NCI-H2171 treated with DMSO at 0.1 percent for 48 hours (cell line): ENCODE measurements at regions not wholly inside any gene's neighbourhood (a gene's known extent, or its start where the extent isn't known, plus 50 kb on each side); places are given as distances from the start of the nearest gene placed in this dataset.

Source experiments
- DNase-seq: peaks from one replicate; lab custom pipeline; 2025; lab: John Stamatoyannopoulos, UW

GRCh38 chr2:83561592-83561991, 897.5 kb downstream of the SUCLG1 start:
- no peak for DNase-seq

- no peak for DNase-seq
These were observed 922.5 kb downstream of the SUCLG1 start for GRCh38 chr2:83536556-83536955.

- DNase-seq = no peak
These were observed 924.7 kb downstream of the SUCLG1 start for GRCh38 chr2:83534416-83534815.

- no peak for DNase-seq
These were observed 927.8 kb downstream of the SUCLG1 start for GRCh38 chr2:83531206-83531826.

- no peak for DNase-seq
These were observed 930.3 kb downstream of the SUCLG1 start for GRCh38 chr2:83528767-83529166.

GRCh38 chr2:83522891-83523493, 936.1 kb downstream of the SUCLG1 start:
- DNase-seq = no peak

- peak; percentile 39 for DNase-seq
These were observed 941.2 kb downstream of the SUCLG1 start for GRCh38 chr2:83517727-83518368.

GRCh38 chr2:83516503-83516902, 942.6 kb downstream of the SUCLG1 start:
- DNase-seq = no peak

GRCh38 chr2:83487451-83487850, 971.6 kb downstream of the SUCLG1 start:
- no peak for DNase-seq

GRCh38 chr2:83481436-83481835, 977.6 kb downstream of the SUCLG1 start:
- no peak for DNase-seq

- no peak for DNase-seq
These were observed 981.0 kb downstream of the SUCLG1 start for GRCh38 chr2:83478037-83478436.

GRCh38 chr2:83475371-83475770, 983.7 kb downstream of the SUCLG1 start:
- no peak for DNase-seq

- no peak for DNase-seq
These were observed 987.4 kb downstream of the SUCLG1 start for GRCh38 chr2:83471655-83472054.

GRCh38 chr2:83470928-83471327, 988.2 kb downstream of the SUCLG1 start:
- no peak for DNase-seq

GRCh38 chr2:83464444-83464843, 994.6 kb downstream of the SUCLG1 start:
- DNase-seq = no peak

GRCh38 chr2:83462881-83463280, 996.2 kb downstream of the SUCLG1 start:
- DNase-seq = no peak

GRCh38 chr2:83461135-83461534, 997.9 kb downstream of the SUCLG1 start:
- DNase-seq = no peak

- DNase-seq = no peak
These were observed 999.6 kb downstream of the SUCLG1 start for GRCh38 chr2:83459456-83459855.

- no peak for DNase-seq
These were observed 1023.1 kb downstream of the SUCLG1 start for GRCh38 chr2:83435989-83436388.

- no peak for DNase-seq
These were observed 1038.1 kb downstream of the SUCLG1 start for GRCh38 chr2:83420993-83421392.

GRCh38 chr2:83394134-83394904, 1064.8 kb downstream of the SUCLG1 start:
- no peak for DNase-seq

- no peak for DNase-seq
These were observed 1070.3 kb downstream of the SUCLG1 start for GRCh38 chr2:83388804-83389203.

- no peak for DNase-seq
These were observed 1072.5 kb downstream of the SUCLG1 start for GRCh38 chr2:83386549-83386948.
